ENCODE measurements at regions not wholly inside any gene's neighbourhood (a gene's known extent, or its start where the extent isn't known, plus 50 kb on each side); places are given as distances from the start of the nearest gene placed in this dataset.
"Not testable (repeated sequence)": the region's sequence is repeated elsewhere in the genome, so short reads cannot be mapped to it uniquely, and the experiment has no call there.

GRCh38 chr5:163330723-163331668 is 106.4 kb upstream of the CCNG1 start:
- Histone ChIP-seq H3K27me3 (no peaks in the 10 kb centered on the region), H3K36me3 (replicated peaks; ENCODE audit: insufficient read depth, low read depth) (no peaks in the 10 kb centered on the region), H4K20me1 (ENCODE audit: insufficient read depth, poor library complexity, severe bottlenecking) (no peaks in the 10 kb centered on the region), H3K9me2 (replicated peaks; ENCODE audit: insufficient read depth) (no peaks in the 10 kb centered on the region), H3K4me2 (no peak overlapping the region), H2AFZ (no peak overlapping the region), H3K27ac (no peak overlapping the region), H3K9me3 (ENCODE audit: low read depth) (no peaks in the 10 kb centered on the region), H3K4me3 (no peak overlapping the region), H3K79me2 (no peaks in the 10 kb centered on the region), H3K4me1 (ENCODE audit: insufficient read depth) (no peaks in the 10 kb centered on the region)
- TF ChIP-seq, protein P1, sequence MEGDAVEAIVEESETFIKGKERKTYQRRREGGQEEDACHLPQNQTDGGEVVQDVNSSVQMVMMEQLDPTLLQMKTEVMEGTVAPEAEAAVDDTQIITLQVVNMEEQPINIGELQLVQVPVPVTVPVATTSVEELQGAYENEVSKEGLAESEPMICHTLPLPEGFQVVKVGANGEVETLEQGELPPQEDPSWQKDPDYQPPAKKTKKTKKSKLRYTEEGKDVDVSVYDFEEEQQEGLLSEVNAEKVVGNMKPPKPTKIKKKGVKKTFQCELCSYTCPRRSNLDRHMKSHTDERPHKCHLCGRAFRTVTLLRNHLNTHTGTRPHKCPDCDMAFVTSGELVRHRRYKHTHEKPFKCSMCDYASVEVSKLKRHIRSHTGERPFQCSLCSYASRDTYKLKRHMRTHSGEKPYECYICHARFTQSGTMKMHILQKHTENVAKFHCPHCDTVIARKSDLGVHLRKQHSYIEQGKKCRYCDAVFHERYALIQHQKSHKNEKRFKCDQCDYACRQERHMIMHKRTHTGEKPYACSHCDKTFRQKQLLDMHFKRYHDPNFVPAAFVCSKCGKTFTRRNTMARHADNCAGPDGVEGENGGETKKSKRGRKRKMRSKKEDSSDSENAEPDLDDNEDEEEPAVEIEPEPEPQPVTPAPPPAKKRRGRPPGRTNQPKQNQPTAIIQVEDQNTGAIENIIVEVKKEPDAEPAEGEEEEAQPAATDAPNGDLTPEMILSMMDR (IDR thresholded peaks at IDR 0.05; ENCODE audit: poor library complexity): no peak
- TF ChIP-seq EZH2 (IDR thresholded peaks at IDR 0.05; ENCODE audit: borderline replicate concordance) (no peak), EZH2phosphoT487 (IDR thresholded peaks at IDR 0.05; ENCODE audit: low read depth, severe bottlenecking, unreplicated experiment) (no peak)
- WGBS (ENCODE audit: low lambda C conversion rate, missing lambda C conversion rate): 60% methylated on average over 9 of the region's 9 CpGs
- no peak for DNase-seq (ENCODE audit: low spot score)

GRCh38 chr5:163336074-163336473 is 101.3 kb upstream of the CCNG1 start:
- not testable (repeated sequence) for H3K4me2 ChIP-seq; H2AFZ ChIP-seq; H3K27ac ChIP-seq; DNase-seq (ENCODE audit: low spot score); H4K20me1 ChIP-seq (ENCODE audit: insufficient read depth, poor library complexity, severe bottlenecking); H3K4me3 ChIP-seq; H3K79me2 ChIP-seq; H3K4me1 ChIP-seq (ENCODE audit: insufficient read depth); H3K36me3 ChIP-seq (replicated peaks; ENCODE audit: insufficient read depth, low read depth); H3K9me3 ChIP-seq (ENCODE audit: low read depth); H3K9me2 ChIP-seq (replicated peaks; ENCODE audit: insufficient read depth); H3K27me3 ChIP-seq
- 73% methylated on average over 5 of the region's 5 CpGs for WGBS (ENCODE audit: low lambda C conversion rate, missing lambda C conversion rate)

GRCh38 chr5:163339148-163339547 is 98.2 kb upstream of the CCNG1 start:
- H3K4me2 ChIP-seq: no peak overlapping the region
- H3K4me1 ChIP-seq (ENCODE audit: insufficient read depth): no peaks in the 10 kb centered on the region
- no peaks in the 10 kb centered on the region for H3K9me3 ChIP-seq (ENCODE audit: low read depth)
- 61% methylated on average over 3 of the region's 3 CpGs for WGBS (ENCODE audit: low lambda C conversion rate, missing lambda C conversion rate)
- no peaks in the 10 kb centered on the region for H3K36me3 ChIP-seq (replicated peaks; ENCODE audit: insufficient read depth, low read depth)
- TF ChIP-seq, protein P1 (IDR thresholded peaks at IDR 0.05; ENCODE audit: poor library complexity): no peak
- no peak for TF ChIP-seq EZH2 (IDR thresholded peaks at IDR 0.05; ENCODE audit: borderline replicate concordance)
- no peak for TF ChIP-seq EZH2phosphoT487 (IDR thresholded peaks at IDR 0.05; ENCODE audit: low read depth, severe bottlenecking, unreplicated experiment)
- H3K27ac ChIP-seq: no peak overlapping the region
- no peak for DNase-seq (ENCODE audit: low spot score)
- no peaks in the 10 kb centered on the region for H3K79me2 ChIP-seq
- no peak overlapping the region for H2AFZ ChIP-seq
- H3K4me3 ChIP-seq: no peak overlapping the region
- no peaks in the 10 kb centered on the region for H3K9me2 ChIP-seq (replicated peaks; ENCODE audit: insufficient read depth)
- H4K20me1 ChIP-seq (ENCODE audit: insufficient read depth, poor library complexity, severe bottlenecking): no peaks in the 10 kb centered on the region
- H3K27me3 ChIP-seq: no peaks in the 10 kb centered on the region

GRCh38 chr5:163340378-163340777 is 97.0 kb upstream of the CCNG1 start:
- not testable (repeated sequence) for H3K27me3 ChIP-seq; H3K4me1 ChIP-seq (ENCODE audit: insufficient read depth); H4K20me1 ChIP-seq (ENCODE audit: insufficient read depth, poor library complexity, severe bottlenecking); H3K4me2 ChIP-seq; H3K4me3 ChIP-seq; H2AFZ ChIP-seq; H3K79me2 ChIP-seq; DNase-seq (ENCODE audit: low spot score); H3K27ac ChIP-seq; H3K9me2 ChIP-seq (replicated peaks; ENCODE audit: insufficient read depth); H3K36me3 ChIP-seq (replicated peaks; ENCODE audit: insufficient read depth, low read depth); H3K9me3 ChIP-seq (ENCODE audit: low read depth)
- 94% methylated on average over 6 of the region's 6 CpGs for WGBS (ENCODE audit: low lambda C conversion rate, missing lambda C conversion rate)
